ENCODE measurements at regions not wholly inside any gene's neighbourhood (a gene's known extent, or its start where the extent isn't known, plus 50 kb on each side); places are given as distances from the start of the nearest gene placed in this dataset.

DNA sequence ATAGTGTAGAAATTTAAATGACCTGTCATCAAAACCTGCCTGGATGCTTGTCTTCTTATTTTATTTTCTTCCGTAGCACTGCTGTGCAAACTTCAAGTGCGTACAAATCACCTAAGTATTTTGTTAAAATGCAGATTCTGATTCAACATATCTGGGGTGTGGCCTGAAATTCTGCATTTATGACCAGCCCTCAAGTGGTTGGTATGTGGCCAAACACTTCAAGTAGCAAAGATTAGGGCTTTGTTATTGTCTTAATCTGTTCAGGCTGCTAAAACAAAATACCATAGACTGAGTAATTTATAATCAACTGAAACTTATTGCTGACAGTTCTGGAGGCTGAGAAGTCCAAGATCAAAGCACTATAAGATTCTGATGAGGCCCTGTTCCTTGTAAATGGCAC lies 97.6 kb upstream of the LRRC3B start:
- Histone ChIP-seq H3K4me3 (ENCODE audit: low read length) (no peak overlapping the region), H3K27ac (ENCODE audit: low read length) (no peak overlapping the region), H3K9ac (ENCODE audit: low read length) (no peak overlapping the region), H3K27me3 (ENCODE audit: insufficient read depth, low read depth, low read length) (no peaks in the 10 kb centered on the region), H4K20me1 (ENCODE audit: insufficient read depth) (no peaks in the 10 kb centered on the region), H3K79me2 (replicated peaks; ENCODE audit: insufficient read depth, low read length) (no peaks in the 10 kb centered on the region), H3K4me2 (ENCODE audit: low read length) (no peak overlapping the region), H3K9me3 (ENCODE audit: low read length) (no peaks in the 10 kb centered on the region), H2AFZ (ENCODE audit: low read depth, low read length) (no peak overlapping the region), H3K36me3 (ENCODE audit: insufficient read depth, low read length) (no peaks in the 10 kb centered on the region), H3F3A (ENCODE audit: insufficient read depth, low read length, poor library complexity, severe bottlenecking) (no peaks in the 10 kb centered on the region), H3K9me2 (ENCODE audit: insufficient read depth, low read length) (no peaks in the 10 kb centered on the region)
- TF ChIP-seq, protein P1, sequence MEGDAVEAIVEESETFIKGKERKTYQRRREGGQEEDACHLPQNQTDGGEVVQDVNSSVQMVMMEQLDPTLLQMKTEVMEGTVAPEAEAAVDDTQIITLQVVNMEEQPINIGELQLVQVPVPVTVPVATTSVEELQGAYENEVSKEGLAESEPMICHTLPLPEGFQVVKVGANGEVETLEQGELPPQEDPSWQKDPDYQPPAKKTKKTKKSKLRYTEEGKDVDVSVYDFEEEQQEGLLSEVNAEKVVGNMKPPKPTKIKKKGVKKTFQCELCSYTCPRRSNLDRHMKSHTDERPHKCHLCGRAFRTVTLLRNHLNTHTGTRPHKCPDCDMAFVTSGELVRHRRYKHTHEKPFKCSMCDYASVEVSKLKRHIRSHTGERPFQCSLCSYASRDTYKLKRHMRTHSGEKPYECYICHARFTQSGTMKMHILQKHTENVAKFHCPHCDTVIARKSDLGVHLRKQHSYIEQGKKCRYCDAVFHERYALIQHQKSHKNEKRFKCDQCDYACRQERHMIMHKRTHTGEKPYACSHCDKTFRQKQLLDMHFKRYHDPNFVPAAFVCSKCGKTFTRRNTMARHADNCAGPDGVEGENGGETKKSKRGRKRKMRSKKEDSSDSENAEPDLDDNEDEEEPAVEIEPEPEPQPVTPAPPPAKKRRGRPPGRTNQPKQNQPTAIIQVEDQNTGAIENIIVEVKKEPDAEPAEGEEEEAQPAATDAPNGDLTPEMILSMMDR (IDR thresholded peaks at IDR 0.05; ENCODE audit: poor library complexity, severe bottlenecking) = no peak
- TF ChIP-seq EP300 (conservative IDR thresholded peaks at IDR 0.05; ENCODE audit: poor library complexity, severe bottlenecking) = no peak
- TF ChIP-seq RAD21 (conservative IDR thresholded peaks at IDR 0.05) = no peak
- TF ChIP-seq SMC3 (conservative IDR thresholded peaks at IDR 0.05; ENCODE audit: poor library complexity) = no peak
- no peak for TF ChIP-seq EZH2 (IDR thresholded peaks at IDR 0.05; ENCODE audit: borderline replicate concordance, insufficient read depth, low read length, poor library complexity, severe bottlenecking)
- no peak for TF ChIP-seq MXI1 (conservative IDR thresholded peaks at IDR 0.05; ENCODE audit: poor library complexity, severe bottlenecking)
- no peak for TF ChIP-seq TAF1 (IDR thresholded peaks at IDR 0.05; ENCODE audit: low read depth)
- TF ChIP-seq, protein P2, sequence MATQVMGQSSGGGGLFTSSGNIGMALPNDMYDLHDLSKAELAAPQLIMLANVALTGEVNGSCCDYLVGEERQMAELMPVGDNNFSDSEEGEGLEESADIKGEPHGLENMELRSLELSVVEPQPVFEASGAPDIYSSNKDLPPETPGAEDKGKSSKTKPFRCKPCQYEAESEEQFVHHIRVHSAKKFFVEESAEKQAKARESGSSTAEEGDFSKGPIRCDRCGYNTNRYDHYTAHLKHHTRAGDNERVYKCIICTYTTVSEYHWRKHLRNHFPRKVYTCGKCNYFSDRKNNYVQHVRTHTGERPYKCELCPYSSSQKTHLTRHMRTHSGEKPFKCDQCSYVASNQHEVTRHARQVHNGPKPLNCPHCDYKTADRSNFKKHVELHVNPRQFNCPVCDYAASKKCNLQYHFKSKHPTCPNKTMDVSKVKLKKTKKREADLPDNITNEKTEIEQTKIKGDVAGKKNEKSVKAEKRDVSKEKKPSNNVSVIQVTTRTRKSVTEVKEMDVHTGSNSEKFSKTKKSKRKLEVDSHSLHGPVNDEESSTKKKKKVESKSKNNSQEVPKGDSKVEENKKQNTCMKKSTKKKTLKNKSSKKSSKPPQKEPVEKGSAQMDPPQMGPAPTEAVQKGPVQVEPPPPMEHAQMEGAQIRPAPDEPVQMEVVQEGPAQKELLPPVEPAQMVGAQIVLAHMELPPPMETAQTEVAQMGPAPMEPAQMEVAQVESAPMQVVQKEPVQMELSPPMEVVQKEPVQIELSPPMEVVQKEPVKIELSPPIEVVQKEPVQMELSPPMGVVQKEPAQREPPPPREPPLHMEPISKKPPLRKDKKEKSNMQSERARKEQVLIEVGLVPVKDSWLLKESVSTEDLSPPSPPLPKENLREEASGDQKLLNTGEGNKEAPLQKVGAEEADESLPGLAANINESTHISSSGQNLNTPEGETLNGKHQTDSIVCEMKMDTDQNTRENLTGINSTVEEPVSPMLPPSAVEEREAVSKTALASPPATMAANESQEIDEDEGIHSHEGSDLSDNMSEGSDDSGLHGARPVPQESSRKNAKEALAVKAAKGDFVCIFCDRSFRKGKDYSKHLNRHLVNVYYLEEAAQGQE (IDR thresholded peaks at IDR 0.05; ENCODE audit: borderline replicate concordance) = no peak
- TF ChIP-seq POLR2AphosphoS5 (IDR thresholded peaks at IDR 0.05) = no peak

DNA sequence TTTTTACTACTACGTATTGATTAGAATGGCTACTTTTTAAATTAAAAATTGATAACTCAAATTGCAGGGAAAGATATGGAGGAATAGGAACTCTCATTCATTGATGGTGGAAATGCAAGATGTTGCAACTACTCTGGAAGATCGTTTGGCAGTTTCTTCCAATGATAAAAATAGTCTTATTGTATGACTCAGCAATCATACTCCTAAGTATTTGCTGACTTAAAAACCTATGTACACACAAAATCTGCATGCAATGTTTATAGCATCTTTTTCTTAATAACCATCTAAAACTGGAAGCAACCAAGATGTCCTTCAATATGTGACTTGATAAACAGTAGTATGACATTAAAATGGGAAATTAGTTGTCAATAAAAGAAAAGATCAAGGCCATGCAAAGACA lies 87.4 kb upstream of the LRRC3B start:
- no peaks in the 10 kb centered on the region for H3K9me3 ChIP-seq (ENCODE audit: low read length)
- no peak overlapping the region for H2AFZ ChIP-seq (ENCODE audit: low read depth, low read length)
- no peak overlapping the region for H3K27ac ChIP-seq (ENCODE audit: low read length)
- H3K9me2 ChIP-seq (ENCODE audit: insufficient read depth, low read length) = no peaks in the 10 kb centered on the region
- no peaks in the 10 kb centered on the region for H3F3A ChIP-seq (ENCODE audit: insufficient read depth, low read length, poor library complexity, severe bottlenecking)
- TF ChIP-seq EP300 (conservative IDR thresholded peaks at IDR 0.05; ENCODE audit: poor library complexity, severe bottlenecking) = no peak
- TF ChIP-seq POLR2AphosphoS5 (IDR thresholded peaks at IDR 0.05) = no peak
- no peaks in the 10 kb centered on the region for H3K79me2 ChIP-seq (replicated peaks; ENCODE audit: insufficient read depth, low read length)
- no peak overlapping the region for H3K4me3 ChIP-seq (ENCODE audit: low read length)
- no peak overlapping the region for H3K4me2 ChIP-seq (ENCODE audit: low read length)
- H4K20me1 ChIP-seq (ENCODE audit: insufficient read depth) = no peaks in the 10 kb centered on the region
- H3K27me3 ChIP-seq (ENCODE audit: insufficient read depth, low read depth, low read length) = no peaks in the 10 kb centered on the region
- no peak overlapping the region for H3K9ac ChIP-seq (ENCODE audit: low read length)
- H3K36me3 ChIP-seq (ENCODE audit: insufficient read depth, low read length) = no peaks in the 10 kb centered on the region

DNA sequence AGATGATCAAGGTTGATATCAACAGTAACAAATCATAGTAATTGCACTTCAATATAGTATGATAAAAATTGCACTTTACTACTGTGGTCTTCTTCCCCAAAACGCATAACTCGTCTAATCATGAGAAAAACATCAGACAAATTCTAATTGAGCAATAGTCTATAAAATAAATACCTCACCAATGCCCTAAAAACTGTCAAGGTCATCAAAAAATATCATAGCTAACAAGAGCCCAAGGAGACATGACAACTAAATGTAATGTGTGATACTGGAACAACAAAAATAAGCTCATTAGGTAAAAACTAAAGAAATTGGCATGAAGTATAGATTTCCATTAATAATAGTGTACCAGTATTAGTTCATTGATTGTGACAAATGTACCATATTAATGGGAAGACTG lies 85.6 kb upstream of the LRRC3B start:
- no peaks in the 10 kb centered on the region for H3K9me2 ChIP-seq (ENCODE audit: insufficient read depth, low read length)
- H3K4me3 ChIP-seq (ENCODE audit: low read length) = no peak overlapping the region
- no peaks in the 10 kb centered on the region for H3K79me2 ChIP-seq (replicated peaks; ENCODE audit: insufficient read depth, low read length)
- H4K20me1 ChIP-seq (ENCODE audit: insufficient read depth) = no peaks in the 10 kb centered on the region
- no peaks in the 10 kb centered on the region for H3K36me3 ChIP-seq (ENCODE audit: insufficient read depth, low read length)
- no peak overlapping the region for H3K4me2 ChIP-seq (ENCODE audit: low read length)
- H3K9me3 ChIP-seq (ENCODE audit: low read length) = no peaks in the 10 kb centered on the region
- TF ChIP-seq, protein P1 (IDR thresholded peaks at IDR 0.05; ENCODE audit: poor library complexity, severe bottlenecking) = no peak
- TF ChIP-seq, protein P2 (IDR thresholded peaks at IDR 0.05; ENCODE audit: borderline replicate concordance) = no peak
- no peak for TF ChIP-seq POLR2AphosphoS5 (IDR thresholded peaks at IDR 0.05)
- TF ChIP-seq RAD21 (conservative IDR thresholded peaks at IDR 0.05) = no peak
- TF ChIP-seq EP300 (conservative IDR thresholded peaks at IDR 0.05; ENCODE audit: poor library complexity, severe bottlenecking) = no peak
- TF ChIP-seq MXI1 (conservative IDR thresholded peaks at IDR 0.05; ENCODE audit: poor library complexity, severe bottlenecking) = no peak
- no peak for TF ChIP-seq EZH2 (IDR thresholded peaks at IDR 0.05; ENCODE audit: borderline replicate concordance, insufficient read depth, low read length, poor library complexity, severe bottlenecking)
- no peak for TF ChIP-seq SMC3 (conservative IDR thresholded peaks at IDR 0.05; ENCODE audit: poor library complexity)
- TF ChIP-seq TAF1 (IDR thresholded peaks at IDR 0.05; ENCODE audit: low read depth) = no peak
- H3K27me3 ChIP-seq (ENCODE audit: insufficient read depth, low read depth, low read length) = no peaks in the 10 kb centered on the region
- no peaks in the 10 kb centered on the region for H3F3A ChIP-seq (ENCODE audit: insufficient read depth, low read length, poor library complexity, severe bottlenecking)
- H2AFZ ChIP-seq (ENCODE audit: low read depth, low read length) = no peak overlapping the region
- H3K27ac ChIP-seq (ENCODE audit: low read length) = no peak overlapping the region
- no peak overlapping the region for H3K9ac ChIP-seq (ENCODE audit: low read length)

Data from neural cell (in vitro differentiated cells).